PFSK-1 (cell line): ENCODE measurements at regions not wholly inside any gene's neighbourhood (a gene's known extent, or its start where the extent isn't known, plus 50 kb on each side); places are given as distances from the start of the nearest gene placed in this dataset.

Source experiments
- FOXP2 ChIP-seq: optimal IDR thresholded peaks from 2 replicates; pipeline ENCODE3; 2011; ENCODE audit warnings: borderline replicate concordance, control low read depth, inconsistent platforms; ENCODE audit not compliant: insufficient read depth; ENCODE audit errors: extremely low read length, extremely low read depth
- POLR2AphosphoS5 ChIP-seq: IDR thresholded peaks from 2 replicates; pipeline ENCODE4 v1.6.1; 2012; ENCODE audit warnings: low read depth, mild to moderate bottlenecking, control low read depth, low read length, moderate library complexity
- SIN3A ChIP-seq: IDR thresholded peaks from 2 replicates; pipeline ENCODE4 v1.6.1; 2012; ENCODE audit warnings: mild to moderate bottlenecking, low read length, moderate library complexity, borderline replicate concordance; ENCODE audit not compliant: insufficient read depth
- TAF1 ChIP-seq: IDR thresholded peaks from 2 replicates; pipeline ENCODE4 v1.6.1; 2012; ENCODE audit warnings: low read length, control low read depth, borderline replicate concordance; ENCODE audit not compliant: insufficient read depth
- TF ChIP-seq, protein P1 (sequence below), 2 experiments: IDR thresholded peaks; 2 replicates each; pipeline versions ENCODE4 v1.6.1 to v1.8.0; 2011 to 2012; ENCODE audit warnings: low read depth in 2 of 2, low read length in 2 of 2, control low read depth in 1 of 2, inconsistent platforms in 1 of 2, mild to moderate bottlenecking in 1 of 2, moderate library complexity in 1 of 2; ENCODE audit not compliant: insufficient read depth in 1 of 2

- TF ChIP-seq POLR2AphosphoS5: no peak
- TF ChIP-seq, protein P1, sequence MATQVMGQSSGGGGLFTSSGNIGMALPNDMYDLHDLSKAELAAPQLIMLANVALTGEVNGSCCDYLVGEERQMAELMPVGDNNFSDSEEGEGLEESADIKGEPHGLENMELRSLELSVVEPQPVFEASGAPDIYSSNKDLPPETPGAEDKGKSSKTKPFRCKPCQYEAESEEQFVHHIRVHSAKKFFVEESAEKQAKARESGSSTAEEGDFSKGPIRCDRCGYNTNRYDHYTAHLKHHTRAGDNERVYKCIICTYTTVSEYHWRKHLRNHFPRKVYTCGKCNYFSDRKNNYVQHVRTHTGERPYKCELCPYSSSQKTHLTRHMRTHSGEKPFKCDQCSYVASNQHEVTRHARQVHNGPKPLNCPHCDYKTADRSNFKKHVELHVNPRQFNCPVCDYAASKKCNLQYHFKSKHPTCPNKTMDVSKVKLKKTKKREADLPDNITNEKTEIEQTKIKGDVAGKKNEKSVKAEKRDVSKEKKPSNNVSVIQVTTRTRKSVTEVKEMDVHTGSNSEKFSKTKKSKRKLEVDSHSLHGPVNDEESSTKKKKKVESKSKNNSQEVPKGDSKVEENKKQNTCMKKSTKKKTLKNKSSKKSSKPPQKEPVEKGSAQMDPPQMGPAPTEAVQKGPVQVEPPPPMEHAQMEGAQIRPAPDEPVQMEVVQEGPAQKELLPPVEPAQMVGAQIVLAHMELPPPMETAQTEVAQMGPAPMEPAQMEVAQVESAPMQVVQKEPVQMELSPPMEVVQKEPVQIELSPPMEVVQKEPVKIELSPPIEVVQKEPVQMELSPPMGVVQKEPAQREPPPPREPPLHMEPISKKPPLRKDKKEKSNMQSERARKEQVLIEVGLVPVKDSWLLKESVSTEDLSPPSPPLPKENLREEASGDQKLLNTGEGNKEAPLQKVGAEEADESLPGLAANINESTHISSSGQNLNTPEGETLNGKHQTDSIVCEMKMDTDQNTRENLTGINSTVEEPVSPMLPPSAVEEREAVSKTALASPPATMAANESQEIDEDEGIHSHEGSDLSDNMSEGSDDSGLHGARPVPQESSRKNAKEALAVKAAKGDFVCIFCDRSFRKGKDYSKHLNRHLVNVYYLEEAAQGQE (IDR thresholded peaks at IDR 0.05; ENCODE audit: insufficient read depth in 1 of 2, low read depth in 2 of 2, low read length in 2 of 2): no peak
- TF ChIP-seq SIN3A: no peak
- TF ChIP-seq TAF1: no peak
- no peak for TF ChIP-seq FOXP2
Observed at GRCh38 chr2:60247471-60247870, 306.0 kb downstream of the BCL11A start.
